OCI-LY7 (cell line): ENCODE measurements at regions not wholly inside any gene's neighbourhood (a gene's known extent, or its start where the extent isn't known, plus 50 kb on each side); places are given as distances from the start of the nearest gene placed in this dataset.

Experiments
- EZH2phosphoT487 ChIP-seq: fragments of 200-600 bp; sonication (generic); IDR thresholded peaks from 2 replicates; pipeline ENCODE4 v1.6.1; 2018; ENCODE audit warnings: low read depth, borderline replicate concordance, mild to moderate bottlenecking, mixed run types, antibody characterized with exemption, low read length, moderate library complexity, mixed read lengths
- TF ChIP-seq, protein P1 (sequence below): fragments of 200-600 bp; sonication (generic); conservative IDR thresholded peaks from 2 replicates; pipeline ENCODE4 v1.5.1; 2014; ENCODE audit warnings: mild to moderate bottlenecking, antibody characterized with exemption, low read length, moderate library complexity, mixed read lengths

DNA sequence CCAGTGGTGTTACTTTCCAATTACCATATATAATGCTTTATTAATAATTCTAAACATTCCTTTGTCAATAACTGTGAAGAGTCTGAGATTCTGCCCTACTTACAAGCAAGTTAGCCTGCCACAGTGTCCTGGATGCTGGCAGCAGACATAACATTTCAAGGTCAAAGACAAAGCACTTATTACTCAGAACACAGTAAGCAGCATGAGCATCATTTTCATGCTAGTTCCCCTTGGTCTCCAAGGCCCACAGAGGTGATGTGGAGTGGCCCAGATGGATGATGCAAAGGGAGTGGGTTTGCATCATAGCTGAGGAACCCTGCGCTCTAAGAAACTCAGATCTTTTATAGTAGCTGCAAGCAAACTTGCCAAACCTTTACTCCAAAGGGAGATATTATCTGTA lies 349.7 kb downstream of the ZEB2 start:
- TF ChIP-seq, protein P1, sequence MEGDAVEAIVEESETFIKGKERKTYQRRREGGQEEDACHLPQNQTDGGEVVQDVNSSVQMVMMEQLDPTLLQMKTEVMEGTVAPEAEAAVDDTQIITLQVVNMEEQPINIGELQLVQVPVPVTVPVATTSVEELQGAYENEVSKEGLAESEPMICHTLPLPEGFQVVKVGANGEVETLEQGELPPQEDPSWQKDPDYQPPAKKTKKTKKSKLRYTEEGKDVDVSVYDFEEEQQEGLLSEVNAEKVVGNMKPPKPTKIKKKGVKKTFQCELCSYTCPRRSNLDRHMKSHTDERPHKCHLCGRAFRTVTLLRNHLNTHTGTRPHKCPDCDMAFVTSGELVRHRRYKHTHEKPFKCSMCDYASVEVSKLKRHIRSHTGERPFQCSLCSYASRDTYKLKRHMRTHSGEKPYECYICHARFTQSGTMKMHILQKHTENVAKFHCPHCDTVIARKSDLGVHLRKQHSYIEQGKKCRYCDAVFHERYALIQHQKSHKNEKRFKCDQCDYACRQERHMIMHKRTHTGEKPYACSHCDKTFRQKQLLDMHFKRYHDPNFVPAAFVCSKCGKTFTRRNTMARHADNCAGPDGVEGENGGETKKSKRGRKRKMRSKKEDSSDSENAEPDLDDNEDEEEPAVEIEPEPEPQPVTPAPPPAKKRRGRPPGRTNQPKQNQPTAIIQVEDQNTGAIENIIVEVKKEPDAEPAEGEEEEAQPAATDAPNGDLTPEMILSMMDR, result no peak
- no peak for TF ChIP-seq EZH2phosphoT487
